Body of pancreas (tissue), 4 donors: ENCODE measurements at regions not wholly inside any gene's neighbourhood (a gene's known extent, or its start where the extent isn't known, plus 50 kb on each side); places are given as distances from the start of the nearest gene placed in this dataset.

Source experiments
- ATAC-seq: fragments of 150-250 bp; one replicate; pipeline ENCODE4 v1.9.1; 2016
- DNase-seq, 4 donors: peaks; one replicate each; pipeline ENCODE4 v3.0.0-alpha.2; 2019
- H3K27ac ChIP-seq, 4 donors: fragments of 200-600 bp; sonication (generic); 1 replicate in 3 of 4; 2 replicates in 1 of 4; pipeline versions ENCODE4 v1.5.1 to v1.6.1; 2016 to 2019; ENCODE audit warnings: mild to moderate bottlenecking in 1 of 4, mixed read lengths in 1 of 4, moderate library complexity in 1 of 4
- H3K27me3 ChIP-seq, 2 donors: fragments of 200-600 bp; sonication (generic); one replicate each; pipeline ENCODE4 v1.6.0; 2016; ENCODE audit warnings: mild to moderate bottlenecking in 1 of 2
- H3K36me3 ChIP-seq, 2 donors: fragments of 200-600 bp; sonication (generic); replicated peaks in 1 of 2; 2 replicates each; pipeline ENCODE4 v1.5.1; 2016; ENCODE audit warnings: low read depth in 2 of 2; ENCODE audit not compliant: insufficient read depth in 1 of 2
- H3K4me1 ChIP-seq: fragments of 200-600 bp; sonication (generic); one replicate; pipeline ENCODE4 v1.6.0; 2016
- H3K4me3 ChIP-seq, 2 donors: fragments of 200-600 bp; sonication (generic); 1 replicate in 1 of 2; 2 replicates in 1 of 2; pipeline ENCODE4 v1.5.1; 2016 to 2019
- H3K9me3 ChIP-seq, 3 donors: fragments of 200-600 bp; sonication (generic); 1 replicate in 2 of 3; 2 replicates in 1 of 3; pipeline ENCODE4 v1.5.1; 2016
- POLR2A ChIP-seq, 3 donors: fragments of 450-650 bp; IDR thresholded peaks; one replicate each; pipeline ENCODE4 v1.6.1; 2016; ENCODE audit warnings: antibody characterized with exemption in 3 of 3, mild to moderate bottlenecking in 2 of 3
- WGBS, 2 donors: methylation state at CpG; one replicate each; pipeline ENCODE4 v1.1.5; 2017; 5-methylcytosine and 5-hydroxymethylcytosine counted together
- intact Hi-C: fragments of 100-400 bp; cut with DNase I; formaldehyde crosslinking; loops from one replicate; pipeline ENCODE4 v1.15.1; 2023
- TF ChIP-seq, protein P1 (sequence below), 7 experiments: fragments of 450-650 bp in 4 of 7; fragments of 200-600 bp in 3 of 7; sonication (generic) in 3 of 7; IDR thresholded peaks; one replicate each; pipeline ENCODE4 v1.5.1; 2016 to 2019; ENCODE audit warnings: antibody characterized with exemption in 7 of 7

DNA sequence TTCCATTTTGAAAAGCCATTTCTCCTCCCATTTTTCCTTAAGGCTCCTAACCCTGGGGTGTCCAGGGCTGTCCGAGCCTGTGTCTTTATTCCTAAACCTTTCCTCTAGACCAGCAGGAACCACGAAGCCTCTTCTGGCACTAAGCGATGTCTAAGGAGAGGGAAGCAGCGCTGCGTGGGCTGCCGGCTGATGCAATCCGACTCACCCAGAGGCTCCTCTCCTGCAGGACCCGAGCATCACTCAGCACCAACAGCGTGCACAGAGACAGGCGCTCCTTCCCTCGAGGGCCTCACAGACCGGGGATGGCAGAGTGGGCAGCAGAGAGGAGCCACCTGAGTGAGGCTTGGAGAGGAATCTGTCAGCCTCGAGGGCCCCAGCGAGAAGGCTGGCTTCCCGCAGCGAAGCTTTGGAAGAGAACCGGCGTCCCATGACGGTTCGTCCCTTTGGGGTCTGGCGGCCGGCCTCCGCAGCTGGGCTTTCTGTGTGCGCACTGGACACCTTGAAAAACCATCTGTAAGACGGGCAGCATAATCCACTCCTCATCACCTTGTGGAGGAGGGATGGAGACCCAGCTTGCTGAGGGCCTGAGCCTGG lies 174.3 kb downstream of the FOXL1 start:
- Histone ChIP-seq H3K9me3 (no peaks in the 10 kb centered on the region), H3K27me3 (peaks cover 0 to 2% of the 10 kb centered on the region in 2 donors), H3K4me3 (no peak overlapping the region), H3K27ac (no peak overlapping the region), H3K36me3 (no peaks in the 10 kb centered on the region), H3K4me1 (no peaks in the 10 kb centered on the region)
- intact Hi-C loops: no loop called here
- TF ChIP-seq, protein P1, sequence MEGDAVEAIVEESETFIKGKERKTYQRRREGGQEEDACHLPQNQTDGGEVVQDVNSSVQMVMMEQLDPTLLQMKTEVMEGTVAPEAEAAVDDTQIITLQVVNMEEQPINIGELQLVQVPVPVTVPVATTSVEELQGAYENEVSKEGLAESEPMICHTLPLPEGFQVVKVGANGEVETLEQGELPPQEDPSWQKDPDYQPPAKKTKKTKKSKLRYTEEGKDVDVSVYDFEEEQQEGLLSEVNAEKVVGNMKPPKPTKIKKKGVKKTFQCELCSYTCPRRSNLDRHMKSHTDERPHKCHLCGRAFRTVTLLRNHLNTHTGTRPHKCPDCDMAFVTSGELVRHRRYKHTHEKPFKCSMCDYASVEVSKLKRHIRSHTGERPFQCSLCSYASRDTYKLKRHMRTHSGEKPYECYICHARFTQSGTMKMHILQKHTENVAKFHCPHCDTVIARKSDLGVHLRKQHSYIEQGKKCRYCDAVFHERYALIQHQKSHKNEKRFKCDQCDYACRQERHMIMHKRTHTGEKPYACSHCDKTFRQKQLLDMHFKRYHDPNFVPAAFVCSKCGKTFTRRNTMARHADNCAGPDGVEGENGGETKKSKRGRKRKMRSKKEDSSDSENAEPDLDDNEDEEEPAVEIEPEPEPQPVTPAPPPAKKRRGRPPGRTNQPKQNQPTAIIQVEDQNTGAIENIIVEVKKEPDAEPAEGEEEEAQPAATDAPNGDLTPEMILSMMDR (IDR thresholded peaks at IDR 0.05): no peak
- no peak for TF ChIP-seq POLR2A (IDR thresholded peaks at IDR 0.05)
- WGBS, 2 donors: 71 to 73% methylated on average over 6 to 25 of the region's 25 CpGs
- ATAC-seq (no peak), DNase-seq (no peak)

DNA sequence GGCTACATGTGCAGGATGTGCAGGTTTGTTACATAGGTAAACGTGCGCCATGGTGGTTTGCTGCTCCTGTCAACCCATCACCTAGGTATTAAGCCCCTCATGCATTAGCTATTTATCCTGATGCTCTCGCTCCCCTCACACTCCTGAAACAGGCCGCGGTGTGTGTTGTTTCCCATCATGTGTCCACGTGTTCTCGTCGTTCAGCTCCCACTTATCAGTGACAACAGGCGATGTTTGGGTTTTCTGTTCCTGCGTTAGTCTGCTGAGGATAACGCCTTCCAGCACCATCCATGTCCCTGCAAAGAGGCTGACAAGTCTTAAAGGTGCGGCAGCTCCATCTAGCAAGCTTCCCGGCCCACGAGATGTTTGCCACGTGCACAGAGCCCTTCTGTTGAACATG lies 175.1 kb downstream of the FOXL1 start:
- Histone ChIP-seq H3K27ac (no peak overlapping the region), H3K36me3 (no peaks in the 10 kb centered on the region), H3K4me3 (no peak overlapping the region), H3K27me3 (peaks cover 0 to 7% of the 10 kb centered on the region in 2 donors), H3K9me3 (no peaks in the 10 kb centered on the region), H3K4me1 (no peaks in the 10 kb centered on the region)
- 38 to 51% methylated on average over 15 of the region's 15 CpGs for WGBS, 2 donors
- ATAC-seq (no peak), DNase-seq (no peak)
- intact Hi-C loops: no loop called here
- TF ChIP-seq, protein P1 (IDR thresholded peaks at IDR 0.05): no peak
- no peak for TF ChIP-seq POLR2A (IDR thresholded peaks at IDR 0.05)

DNA sequence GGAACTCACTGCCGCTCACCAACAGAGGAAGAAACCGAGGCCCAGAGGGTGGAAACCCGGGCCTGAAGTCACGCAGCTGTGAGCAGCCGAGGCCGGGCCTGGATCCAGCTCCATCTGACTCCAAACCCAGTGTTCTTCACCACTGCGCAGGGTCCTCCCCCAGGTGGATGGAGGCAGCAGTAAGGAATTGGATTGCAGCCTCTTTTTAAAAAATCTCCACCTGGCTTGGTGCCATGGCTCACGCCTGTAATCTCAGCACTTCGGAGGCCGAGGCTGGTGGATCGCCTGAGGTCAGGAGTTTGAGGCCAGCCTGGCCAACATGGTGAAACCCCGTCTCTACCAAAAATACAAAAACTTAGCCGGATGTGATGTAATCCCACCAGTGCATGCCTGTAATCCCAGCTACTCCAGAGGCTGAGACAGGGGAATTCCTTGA lies 177.2 kb downstream of the FOXL1 start:
- no peaks in the 10 kb centered on the region for H3K36me3 ChIP-seq
- WGBS, 2 donors: 66 to 81% methylated on average over 9 to 13 of the region's 13 CpGs
- ATAC-seq (no peak), DNase-seq (no peak)
- TF ChIP-seq POLR2A (IDR thresholded peaks at IDR 0.05): no peak
- TF ChIP-seq, protein P1 (IDR thresholded peaks at IDR 0.05): no peak
- peaks cover 0 to 12% of the 10 kb centered on the region in 2 donors for H3K27me3 ChIP-seq
- H3K27ac ChIP-seq: no peak overlapping the region
- no peak overlapping the region for H3K4me3 ChIP-seq
- intact Hi-C loops: no loop called here
- H3K9me3 ChIP-seq: no peaks in the 10 kb centered on the region
- H3K4me1 ChIP-seq: no peaks in the 10 kb centered on the region

DNA sequence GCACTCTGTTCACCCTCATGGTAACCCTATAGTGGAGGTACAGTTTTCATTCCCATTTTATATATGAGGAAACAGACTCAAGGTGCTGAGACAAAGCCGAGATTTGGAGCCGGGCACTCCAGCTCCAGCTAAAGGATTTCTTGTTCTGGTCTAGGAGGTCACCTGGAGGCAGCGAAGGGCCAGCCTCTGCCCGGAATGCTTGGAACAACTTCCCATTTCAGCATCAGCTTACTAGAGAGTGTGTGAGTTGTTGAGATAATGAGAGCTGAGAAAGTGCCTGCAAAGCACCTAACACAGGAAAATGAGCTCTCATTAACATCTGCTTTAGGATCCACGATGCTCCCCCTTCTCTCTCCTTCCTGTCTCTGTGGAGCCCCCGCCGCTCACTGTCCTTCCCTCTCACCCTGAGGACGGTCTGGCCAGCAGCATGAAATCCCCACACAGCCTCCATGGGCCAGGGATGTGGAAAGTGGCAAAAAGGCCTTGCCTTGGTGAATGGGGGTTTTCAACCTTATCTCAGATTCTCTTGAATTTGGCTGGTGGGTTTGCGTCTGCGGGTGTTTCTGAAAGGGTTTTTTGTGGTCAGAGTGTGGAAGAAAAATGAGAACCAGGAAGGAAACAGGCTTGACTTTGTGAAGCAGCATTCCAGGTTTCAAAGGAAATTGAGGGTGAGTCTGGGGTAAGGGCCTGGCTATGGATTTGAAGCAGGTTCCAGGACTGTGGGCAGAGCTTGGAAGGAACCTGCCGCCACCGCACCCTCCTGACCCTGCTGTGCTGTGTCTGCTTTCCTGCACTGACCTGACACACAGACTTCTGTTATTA lies 178.7 kb downstream of the FOXL1 start:
- H3K36me3 ChIP-seq: no peaks in the 10 kb centered on the region
- H3K9me3 ChIP-seq: no peaks in the 10 kb centered on the region
- TF ChIP-seq POLR2A (IDR thresholded peaks at IDR 0.05): no peak
- TF ChIP-seq, protein P1 (IDR thresholded peaks at IDR 0.05): no peak
- intact Hi-C loops: no loop called here
- H3K27ac ChIP-seq: no peak overlapping the region
- ATAC-seq: no peak
- no peak for DNase-seq
- H3K27me3 ChIP-seq: peaks cover 0 to 22% of the 10 kb centered on the region in 2 donors
- H3K4me3 ChIP-seq: no peak overlapping the region
- 35 to 37% methylated on average over 12 of the region's 12 CpGs for WGBS, 2 donors
- H3K4me1 ChIP-seq: no peaks in the 10 kb centered on the region
